HepG2 (cell line): ENCODE measurements at regions not wholly inside any gene's neighbourhood (a gene's known extent, or its start where the extent isn't known, plus 50 kb on each side); places are given as distances from the start of the nearest gene placed in this dataset.

ENCODE experiments used
- ATAC-seq: fragments of 200-7000 bp; cut with Tn5 transposase; 3 replicates; pipeline ENCODE4 v1.9.1; 2020; ENCODE audit warnings: mild to moderate bottlenecking, moderate library complexity
- BruUV-seq: library from RNA; stranded (reverse); fragments of 400-500 nt; replicated peaks from 2 replicates; lab custom pipeline; 2021; lab: Mats Ljungman, UMichigan
- CTCF ChIA-PET: fragments of 300-600 bp; formaldehyde crosslinking; extraction: SDS; loops from one replicate; lab custom pipeline; 2021; ENCODE audit warnings: low total read pairs, inconsistent platforms, low intra/inter-chr PET ratio; lab: Yijun Ruan, JAX
- POLR2A ChIA-PET: fragments of 350-600 bp; sonication (Branson Sonifier 250); formaldehyde crosslinking; loops from one replicate; lab custom pipeline; 2020; ENCODE audit warnings: antibody characterized with exemption, inconsistent platforms; lab: Yijun Ruan, JAX
- DNase-seq: peaks from one replicate; pipeline ENCODE4 v3.0.0-alpha.2; 2015; ENCODE audit warnings: low spot score
- FAIRE-seq: peaks from 3 replicates; lab custom pipeline; 2011; peaks lifted over from hg19 to GRCh38; lab: Jason Lieb, UNC
- H2AFZ ChIP-seq: one replicate; pipeline ENCODE4 v1.6.1; 2011; ENCODE audit warnings: low read length, inconsistent platforms
- H3K27ac ChIP-seq: fragments of 300-600 bp; 3 replicates; pipeline ENCODE4 v1.8.0; 2011; ENCODE audit warnings: mixed run types, mild to moderate bottlenecking, mixed read lengths, low read length, inconsistent platforms; ENCODE audit not compliant: insufficient read depth; ENCODE audit errors: extremely low read length
- H3K27me3 ChIP-seq, 2 experiments: fragments of 200-600 bp in 1 of 2; 2 replicates in 1 of 2; 3 replicates in 1 of 2; pipeline versions ENCODE4 v1.6.0 to v1.8.0; 2011; ENCODE audit warnings: low read length in 2 of 2, mild to moderate bottlenecking in 2 of 2, moderate library complexity in 2 of 2, inconsistent platforms in 1 of 2; ENCODE audit not compliant: insufficient read depth in 2 of 2, control insufficient read depth in 1 of 2
- H3K36me3 ChIP-seq, 2 experiments: fragments of 200-600 bp in 1 of 2; replicated peaks in 1 of 2; 2 replicates in 1 of 2; 3 replicates in 1 of 2; pipeline versions ENCODE4 v1.5.1 to v1.8.0; 2011; ENCODE audit warnings: low read length in 2 of 2, inconsistent platforms in 1 of 2; ENCODE audit not compliant: insufficient read depth in 2 of 2, control insufficient read depth in 1 of 2
- H3K4me1 ChIP-seq: 2 replicates; pipeline ENCODE4 v1.5.1; 2012; ENCODE audit warnings: low read length, inconsistent platforms; ENCODE audit not compliant: insufficient read depth
- H3K4me2 ChIP-seq: 2 replicates; pipeline ENCODE4 v1.6.0; 2011; ENCODE audit warnings: low read depth, low read length, inconsistent platforms
- H3K4me3 ChIP-seq, 3 experiments: fragments of 200-600 bp in 1 of 3; sonication (generic), shearing (Covaris generic) in 1 of 3; replicated peaks in 1 of 3; 2 replicates each; pipeline ENCODE4 v1.5.1; 2011 to 2016; ENCODE audit warnings: low read length in 3 of 3, inconsistent platforms in 2 of 3, low read depth in 2 of 3, mild to moderate bottlenecking in 2 of 3, control low read depth in 1 of 3, mixed read lengths in 1 of 3; ENCODE audit not compliant: insufficient read depth in 1 of 3
- H3K79me2 ChIP-seq: one replicate; pipeline ENCODE4 v1.6.1; 2011; ENCODE audit warnings: low read length, inconsistent platforms; ENCODE audit not compliant: insufficient read depth
- H3K9ac ChIP-seq: 2 replicates; pipeline ENCODE4 v1.6.0; 2011; ENCODE audit warnings: mild to moderate bottlenecking, low read depth, low read length, inconsistent platforms; ENCODE audit not compliant: insufficient read depth
- H3K9me3 ChIP-seq: 2 replicates; pipeline ENCODE4 v1.5.1; 2012; ENCODE audit warnings: mild to moderate bottlenecking, low read length
- H4K20me1 ChIP-seq: 2 replicates; pipeline ENCODE4 v1.6.0; 2011; ENCODE audit warnings: inconsistent platforms, mild to moderate bottlenecking, low read length, moderate library complexity; ENCODE audit not compliant: insufficient read depth
- EZH2 ChIP-seq: conservative IDR thresholded peaks from 2 replicates; pipeline ENCODE4 v1.6.1; 2012; ENCODE audit warnings: mild to moderate bottlenecking, low read depth, low read length, moderate library complexity
- HOXA9 ChIP-seq: sonication (generic); formaldehyde crosslinking; IDR thresholded peaks from 2 replicates; pipeline ENCODE4 v1.8.1; 2022; ENCODE audit warnings: missing genetic modification reagents, mild to moderate bottlenecking, moderate library complexity, borderline replicate concordance
- KAT7 ChIP-seq: IDR thresholded peaks from 2 replicates; pipeline ENCODE4 v1.6.1; 2018; ENCODE audit warnings: borderline replicate concordance, missing compliant biosample characterization
- MAFF ChIP-seq: IDR thresholded peaks from 2 replicates; pipeline ENCODE4 v1.6.1; 2011; ENCODE audit warnings: low read depth, low read length, improper control_type of control experiment
- MAFK ChIP-seq, 2 experiments: IDR thresholded peaks in 1 of 2; conservative IDR thresholded peaks in 1 of 2; 2 replicates each; pipeline ENCODE4 v1.6.1; 2011; ENCODE audit warnings: improper control_type of control experiment in 2 of 2, low read length in 2 of 2
- NFRKB ChIP-seq: fragments of 450-650 bp; IDR thresholded peaks from 2 replicates; pipeline ENCODE4 v1.6.1; 2017
- SMARCE1 ChIP-seq: fragments of 450-650 bp; IDR thresholded peaks from 2 replicates; pipeline ENCODE4 v1.6.1; 2017; ENCODE audit warnings: borderline replicate concordance
- SMC3 ChIP-seq: IDR thresholded peaks from 2 replicates; pipeline ENCODE4 v1.6.1; 2011; ENCODE audit warnings: low read length, improper control_type of control experiment
- XRCC5 ChIP-seq: fragments of 200-400 bp; formaldehyde crosslinking; optimal IDR thresholded peaks from 2 replicates; pipeline ENCODE3; 2017; ENCODE audit warnings: mild to moderate bottlenecking, low read length
- ZMAT3 ChIP-seq: sonication (generic); formaldehyde crosslinking; conservative IDR thresholded peaks from 2 replicates; pipeline ENCODE4 v1.7.0; 2021; ENCODE audit warnings: missing genetic modification reagents
- in situ Hi-C: cut with HindIII; loops from 2 replicates; pipeline ENCODE4 v1.10.0; 2017; ENCODE audit warnings: low pct_unique_long_range_greater_than_20kb; ENCODE audit not compliant: extremely low pct_ligation_motif_present
- intact Hi-C: fragments of 100-400 bp; cut with micrococcal nuclease; formaldehyde crosslinking; loops from one replicate; pipeline ENCODE4 v1.10.0; 2022; ENCODE audit not compliant: unreplicated experiment
- TF ChIP-seq, protein P1 (sequence below): sonication (generic); formaldehyde crosslinking; IDR thresholded peaks from 2 replicates; pipeline ENCODE4 v1.8.1; 2023; ENCODE audit warnings: mild to moderate bottlenecking, moderate library complexity, missing genetic modification reagents
- TF ChIP-seq, protein P2 (sequence below): sonication (generic); formaldehyde crosslinking; IDR thresholded peaks from 2 replicates; pipeline ENCODE4 v1.4.0; 2020; ENCODE audit warnings: missing genetic modification reagents
- TF ChIP-seq, protein P3 (sequence below): sonication (generic); formaldehyde crosslinking; IDR thresholded peaks from 2 replicates; pipeline ENCODE4 v1.4.0; 2020; ENCODE audit warnings: mild to moderate bottlenecking, low read depth, missing genetic modification reagents

DNA sequence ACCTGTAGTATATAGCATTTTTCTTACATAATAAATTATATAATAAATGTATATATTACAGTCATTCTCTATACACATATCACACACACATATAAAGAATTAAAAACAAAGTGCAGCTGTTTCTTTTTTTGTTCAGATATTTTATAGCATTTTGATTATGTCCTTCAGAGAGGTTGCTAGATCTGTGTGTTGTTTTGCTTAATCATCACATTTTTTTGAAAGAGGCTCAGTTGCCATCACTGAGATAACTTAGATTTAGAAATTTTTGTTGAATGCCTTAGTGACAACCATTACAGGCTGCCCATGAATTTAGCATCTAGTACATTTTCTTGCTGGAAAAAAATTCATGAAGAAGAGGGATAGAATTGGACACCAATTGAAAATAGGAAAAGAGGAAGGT lies 545.2 kb upstream of the PCDH9 start:
- POLR2A ChIA-PET, result no interaction called here
- Histone ChIP-seq H4K20me1 (no peaks in the 10 kb centered on the region), H3K79me2 (no peaks in the 10 kb centered on the region), H3K27me3 (no peaks in the 10 kb centered on the region), H3K4me1 (no peaks in the 10 kb centered on the region), H3K36me3 (no peaks in the 10 kb centered on the region)
- no peak for DNase-seq
- intact Hi-C loops, result no loop called here
- FAIRE-seq, result no peak
- TF ChIP-seq SMARCE1 (no peak), XRCC5 (no peak), NFRKB (no peak), EZH2 (no peak), HOXA9 (CRISPR knock-in tag) (no peak), KAT7 (no peak), ZMAT3 (no peak), SMC3 (no peak), MAFK (conservative IDR thresholded peaks at IDR 0.05 in 1 of 2, IDR thresholded peaks at IDR 0.05 in 1 of 2; ENCODE audit: low read length in 2 of 2) (peak; percentile 85 to 91), MAFF (peak; percentile 88)
- TF ChIP-seq, protein P1, sequence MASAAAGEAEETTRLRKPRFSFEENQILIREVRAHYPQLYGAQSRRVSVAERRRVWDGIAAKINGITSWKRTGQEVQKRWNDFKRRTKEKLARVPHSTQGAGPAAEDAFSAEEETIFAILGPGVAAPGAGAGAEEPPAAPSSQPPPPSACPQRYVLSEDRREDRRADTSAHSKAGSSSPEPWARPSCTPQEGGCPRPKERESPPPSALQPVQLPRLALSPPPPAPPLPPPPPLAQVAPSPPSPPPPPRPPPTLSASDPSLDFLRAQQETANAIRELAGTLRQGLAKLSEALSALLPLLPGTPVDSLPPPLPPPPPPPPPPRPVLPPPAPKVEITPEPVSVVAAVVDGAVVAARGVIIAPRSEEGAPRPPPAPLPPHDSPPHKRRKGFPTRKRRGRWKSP (CRISPR knock-in tag), result no peak
- TF ChIP-seq, protein P2, sequence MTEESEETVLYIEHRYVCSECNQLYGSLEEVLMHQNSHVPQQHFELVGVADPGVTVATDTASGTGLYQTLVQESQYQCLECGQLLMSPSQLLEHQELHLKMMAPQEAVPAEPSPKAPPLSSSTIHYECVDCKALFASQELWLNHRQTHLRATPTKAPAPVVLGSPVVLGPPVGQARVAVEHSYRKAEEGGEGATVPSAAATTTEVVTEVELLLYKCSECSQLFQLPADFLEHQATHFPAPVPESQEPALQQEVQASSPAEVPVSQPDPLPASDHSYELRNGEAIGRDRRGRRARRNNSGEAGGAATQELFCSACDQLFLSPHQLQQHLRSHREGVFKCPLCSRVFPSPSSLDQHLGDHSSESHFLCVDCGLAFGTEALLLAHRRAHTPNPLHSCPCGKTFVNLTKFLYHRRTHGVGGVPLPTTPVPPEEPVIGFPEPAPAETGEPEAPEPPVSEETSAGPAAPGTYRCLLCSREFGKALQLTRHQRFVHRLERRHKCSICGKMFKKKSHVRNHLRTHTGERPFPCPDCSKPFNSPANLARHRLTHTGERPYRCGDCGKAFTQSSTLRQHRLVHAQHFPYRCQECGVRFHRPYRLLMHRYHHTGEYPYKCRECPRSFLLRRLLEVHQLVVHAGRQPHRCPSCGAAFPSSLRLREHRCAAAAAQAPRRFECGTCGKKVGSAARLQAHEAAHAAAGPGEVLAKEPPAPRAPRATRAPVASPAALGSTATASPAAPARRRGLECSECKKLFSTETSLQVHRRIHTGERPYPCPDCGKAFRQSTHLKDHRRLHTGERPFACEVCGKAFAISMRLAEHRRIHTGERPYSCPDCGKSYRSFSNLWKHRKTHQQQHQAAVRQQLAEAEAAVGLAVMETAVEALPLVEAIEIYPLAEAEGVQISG (CRISPR knock-in tag), result no peak
- TF ChIP-seq, protein P3, sequence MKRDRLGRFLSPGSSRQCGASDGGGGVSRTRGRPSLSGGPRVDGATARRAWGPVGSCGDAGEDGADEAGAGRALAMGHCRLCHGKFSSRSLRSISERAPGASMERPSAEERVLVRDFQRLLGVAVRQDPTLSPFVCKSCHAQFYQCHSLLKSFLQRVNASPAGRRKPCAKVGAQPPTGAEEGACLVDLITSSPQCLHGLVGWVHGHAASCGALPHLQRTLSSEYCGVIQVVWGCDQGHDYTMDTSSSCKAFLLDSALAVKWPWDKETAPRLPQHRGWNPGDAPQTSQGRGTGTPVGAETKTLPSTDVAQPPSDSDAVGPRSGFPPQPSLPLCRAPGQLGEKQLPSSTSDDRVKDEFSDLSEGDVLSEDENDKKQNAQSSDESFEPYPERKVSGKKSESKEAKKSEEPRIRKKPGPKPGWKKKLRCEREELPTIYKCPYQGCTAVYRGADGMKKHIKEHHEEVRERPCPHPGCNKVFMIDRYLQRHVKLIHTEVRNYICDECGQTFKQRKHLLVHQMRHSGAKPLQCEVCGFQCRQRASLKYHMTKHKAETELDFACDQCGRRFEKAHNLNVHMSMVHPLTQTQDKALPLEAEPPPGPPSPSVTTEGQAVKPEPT (CRISPR knock-in tag), result no peak
- TF ChIP-seq, all 625 proteins: peak for 2
- in situ Hi-C loops, result no loop called here
- CTCF ChIA-PET, result no interaction called here
- Histone ChIP-seq H3K27ac (no peak overlapping the region), H2AFZ (no peak overlapping the region), H3K9me3 (no peaks in the 10 kb centered on the region), H3K9ac (no peak overlapping the region), H3K4me3 (no peak overlapping the region), H3K4me2 (no peak overlapping the region)
- BruUV-seq, result no TSS peak
- no peak for ATAC-seq
